GM12878 (cell line): ENCODE measurements at regions not wholly inside any gene's neighbourhood (a gene's known extent, or its start where the extent isn't known, plus 50 kb on each side); places are given as distances from the start of the nearest gene placed in this dataset.

ENCODE experiments used
- ATAC-seq: fragments of 200-7000 bp; cut with Tn5 transposase; 3 replicates; pipeline ENCODE4 v1.9.1; 2020; ENCODE audit warnings: mild to moderate bottlenecking, moderate library complexity
- BruUV-seq: library from RNA; stranded (reverse); fragments of 400-500 nt; replicated peaks from 2 replicates; lab custom pipeline; 2021; lab: Mats Ljungman, UMichigan
- CTCF ChIA-PET: fragments of 300-600 bp; sonication (Branson Sonifier 250); formaldehyde crosslinking; extraction: SDS; loops from one replicate; lab custom pipeline; 2021; ENCODE audit warnings: inconsistent platforms; lab: Yijun Ruan, JAX
- POLR2A ChIA-PET: fragments of 350-600 bp; formaldehyde crosslinking; extraction: SDS; loops from one replicate; lab custom pipeline; 2021; ENCODE audit warnings: inconsistent platforms; lab: Charles Lee
- RAD21 ChIA-PET: fragments of 300-600 bp; sonication (Branson Sonifier 250); formaldehyde crosslinking; loops from one replicate; lab custom pipeline; 2023; ENCODE audit warnings: antibody characterized with exemption; ENCODE audit not compliant: unreplicated experiment; lab: Charles Lee
- SMC1A ChIA-PET: fragments of 300-600 bp; sonication (Branson Sonifier 250); formaldehyde crosslinking; loops from one replicate; lab custom pipeline; 2023; ENCODE audit not compliant: unreplicated experiment, uncharacterized antibody; lab: Charles Lee
- DNase-seq: peaks from one replicate; pipeline ENCODE4 v3.0.0-alpha.2; 2011; ENCODE audit warnings: low read depth, low spot score
- FAIRE-seq: peaks from 3 replicates; lab custom pipeline; 2011; peaks lifted over from hg19 to GRCh38; lab: Jason Lieb, UNC
- H2AFZ ChIP-seq: 2 replicates; pipeline ENCODE4 v1.6.0; 2011; ENCODE audit warnings: low read depth, low read length, control low read depth; ENCODE audit not compliant: control insufficient read depth
- H3K27ac ChIP-seq: 2 replicates; pipeline ENCODE4 v1.5.1; 2011; ENCODE audit warnings: control low read depth; ENCODE audit not compliant: control insufficient read depth, insufficient read depth
- H3K27me3 ChIP-seq, 2 experiments: replicated peaks in 1 of 2; 2 replicates each; pipeline versions ENCODE4 v1.6.0 to v1.6.1; 2011; ENCODE audit warnings: low read length in 1 of 2; ENCODE audit not compliant: control insufficient read depth in 2 of 2, insufficient read depth in 2 of 2
- H3K36me3 ChIP-seq, 2 experiments: 2 replicates each; pipeline ENCODE4 v1.5.1; 2011; ENCODE audit warnings: low read length in 1 of 2; ENCODE audit not compliant: control insufficient read depth in 2 of 2, insufficient read depth in 2 of 2
- H3K4me1 ChIP-seq: 2 replicates; pipeline ENCODE4 v1.6.1; 2011; ENCODE audit warnings: mild to moderate bottlenecking, low read length, moderate library complexity, mixed read lengths; ENCODE audit not compliant: control insufficient read depth, insufficient read depth
- H3K4me2 ChIP-seq: 2 replicates; pipeline ENCODE4 v1.6.0; 2011; ENCODE audit warnings: control low read depth; ENCODE audit not compliant: control insufficient read depth, insufficient read depth
- H3K4me3 ChIP-seq: fragments of 200-600 bp; sonication (generic); 2 replicates; pipeline ENCODE4 v1.5.1; 2016
- H3K79me2 ChIP-seq: 2 replicates; pipeline ENCODE4 v1.6.0; 2011; ENCODE audit warnings: low read length; ENCODE audit not compliant: control insufficient read depth, insufficient read depth
- H3K9ac ChIP-seq: 2 replicates; pipeline ENCODE4 v1.8.0; 2011; ENCODE audit warnings: low read length, control low read depth, mixed read lengths; ENCODE audit not compliant: control insufficient read depth, insufficient read depth
- H3K9me3 ChIP-seq: replicated peaks from 3 replicates; pipeline ENCODE4 v1.5.1; 2011; ENCODE audit warnings: mild to moderate bottlenecking, low read length; ENCODE audit not compliant: control insufficient read depth, insufficient read depth
- H4K20me1 ChIP-seq: 2 replicates; pipeline ENCODE4 v1.6.0; 2011; ENCODE audit not compliant: control insufficient read depth, insufficient read depth
- CHD1 ChIP-seq: IDR thresholded peaks from 2 replicates; pipeline ENCODE4 v1.6.1; 2012; ENCODE audit warnings: low read depth, low read length, improper control_type of control experiment
- PAX5 ChIP-seq: IDR thresholded peaks from 2 replicates; pipeline ENCODE4 v1.6.1; 2011; ENCODE audit warnings: low read depth, low read length, borderline replicate concordance
- RAD51 ChIP-seq: fragments of 450-650 bp; IDR thresholded peaks from 2 replicates; pipeline ENCODE4 v1.6.1; 2016; ENCODE audit warnings: moderate library complexity, mild to moderate bottlenecking, inconsistent platforms
- TCF12 ChIP-seq: IDR thresholded peaks from 2 replicates; pipeline ENCODE4 v1.6.1; 2011; ENCODE audit warnings: low read depth, mild to moderate bottlenecking, low read length
- TCF3 ChIP-seq: IDR thresholded peaks from 2 replicates; pipeline ENCODE4 v1.6.1; 2012; ENCODE audit warnings: low read depth, mild to moderate bottlenecking, low read length, borderline replicate concordance; ENCODE audit not compliant: insufficient read depth
- YY1 ChIP-seq: IDR thresholded peaks from 2 replicates; pipeline ENCODE4 v1.6.1; 2011; ENCODE audit warnings: low read depth, mild to moderate bottlenecking, low read length
- WGBS: methylation state at CpG from one replicate; pipeline ENCODE4 v1.1.6; 2016; ENCODE audit warnings: low lambda C conversion rate; ENCODE audit not compliant: insufficient replicate concordance, insufficient coverage; ENCODE audit errors: missing lambda C conversion rate; 5-methylcytosine and 5-hydroxymethylcytosine counted together
- in situ Hi-C: fragments of 300-500 bp; cut with MboI; formaldehyde crosslinking; loops from 9 replicates; pipeline ENCODE4 v1.14.3; 2018; ENCODE audit warnings: mixed read lengths
- intact Hi-C: fragments of 100-400 bp; cut with micrococcal nuclease; formaldehyde crosslinking; loops from one replicate; pipeline ENCODE4 v1.14.2; 2022; ENCODE audit not compliant: unreplicated experiment
- TF ChIP-seq, protein P1 (sequence below): fragments of 450-650 bp; IDR thresholded peaks from 2 replicates; pipeline ENCODE4 v1.6.1; 2014; ENCODE audit warnings: mild to moderate bottlenecking
- TF ChIP-seq, protein P2 (sequence below): IDR thresholded peaks from 2 replicates; pipeline ENCODE4 v1.6.1; 2012; ENCODE audit warnings: low read length, inconsistent platforms

DNA sequence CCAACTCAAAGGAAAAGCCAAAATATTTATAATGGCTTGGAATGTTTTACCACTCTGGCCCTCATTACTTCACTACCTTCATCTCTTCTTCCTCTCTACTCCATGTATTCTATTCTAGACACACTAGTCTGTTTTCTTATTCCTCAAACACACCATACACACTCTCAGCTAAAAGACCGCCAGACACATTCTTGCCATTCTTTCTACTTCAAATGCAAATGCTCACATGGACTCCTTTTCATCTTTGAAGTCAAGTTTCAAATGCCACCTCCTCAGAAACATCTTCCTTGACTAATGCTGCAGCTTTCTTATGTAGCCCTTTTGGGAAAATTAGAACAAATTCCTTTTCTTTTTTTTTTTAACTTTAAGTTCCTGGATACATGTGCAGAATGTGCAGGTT is 412.9 kb upstream of the FMR1 start:
- no peak for FAIRE-seq
- Histone ChIP-seq H3K27ac (no peak overlapping the region), H3K4me2 (no peak overlapping the region), H3K9me3 (no peaks in the 10 kb centered on the region), H3K36me3 (no peaks in the 10 kb centered on the region), H2AFZ (no peak overlapping the region), H4K20me1 (no peaks in the 10 kb centered on the region), H3K4me3 (no peak overlapping the region), H3K9ac (no peak overlapping the region), H3K27me3 (no peaks in the 10 kb centered on the region), H3K79me2 (no peaks in the 10 kb centered on the region), H3K4me1 (no peaks in the 10 kb centered on the region)
- DNase-seq = no peak
- ChIA-PET POLR2A (no interaction called here), RAD21 (no interaction called here), CTCF (no interaction called here), SMC1A (interaction anchor here (0.6 kb wide), 1 partner anchor 227 kb away, joined by 3 read pairs; no protein-coding TSS in a partner anchor)
- in situ Hi-C loops = no loop called here
- intact Hi-C loops = no loop called here
- no peak for ATAC-seq
- TF ChIP-seq CHD1 = no peak
- BruUV-seq = no TSS peak
- 33% methylated on average over 1 of the region's 1 CpG for WGBS

DNA sequence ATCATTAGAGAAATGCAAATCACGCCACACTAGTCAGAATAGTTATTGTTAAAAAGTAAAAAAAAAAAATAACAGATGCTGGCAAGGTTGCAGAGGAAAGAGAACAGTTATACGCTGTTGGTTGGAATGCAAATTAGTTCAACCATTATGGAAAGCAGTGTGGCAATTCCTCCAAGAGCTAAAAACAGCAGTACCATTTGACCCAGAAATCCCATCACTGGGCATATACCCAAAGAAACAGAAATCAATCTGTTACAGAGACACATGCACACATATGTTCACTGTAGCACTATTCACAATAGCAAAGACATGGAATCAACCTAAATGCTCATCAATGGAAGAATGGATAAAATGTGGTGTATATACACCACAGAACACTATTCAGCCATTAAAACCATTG is 388.7 kb upstream of the FMR1 start:
- in situ Hi-C loops = no loop called here
- ChIA-PET SMC1A (no interaction called here), POLR2A (no interaction called here), RAD21 (no interaction called here), CTCF (no interaction called here)
- ATAC-seq (no peak), FAIRE-seq (no peak), DNase-seq (no peak)
- H3K36me3 ChIP-seq = no peaks in the 10 kb centered on the region
- H3K79me2 ChIP-seq = no peaks in the 10 kb centered on the region
- no peaks in the 10 kb centered on the region for H4K20me1 ChIP-seq
- no peak overlapping the region for H3K4me2 ChIP-seq
- WGBS = 20% methylated on average over 2 of the region's 2 CpGs
- H3K4me3 ChIP-seq = no peak overlapping the region
- intact Hi-C loops = no loop called here
- H3K9me3 ChIP-seq = no peaks in the 10 kb centered on the region
- no peak for TF ChIP-seq PAX5
- no peak for TF ChIP-seq RAD51
- TF ChIP-seq YY1 = no peak
- TF ChIP-seq TCF12 = no peak
- TF ChIP-seq, protein P1, sequence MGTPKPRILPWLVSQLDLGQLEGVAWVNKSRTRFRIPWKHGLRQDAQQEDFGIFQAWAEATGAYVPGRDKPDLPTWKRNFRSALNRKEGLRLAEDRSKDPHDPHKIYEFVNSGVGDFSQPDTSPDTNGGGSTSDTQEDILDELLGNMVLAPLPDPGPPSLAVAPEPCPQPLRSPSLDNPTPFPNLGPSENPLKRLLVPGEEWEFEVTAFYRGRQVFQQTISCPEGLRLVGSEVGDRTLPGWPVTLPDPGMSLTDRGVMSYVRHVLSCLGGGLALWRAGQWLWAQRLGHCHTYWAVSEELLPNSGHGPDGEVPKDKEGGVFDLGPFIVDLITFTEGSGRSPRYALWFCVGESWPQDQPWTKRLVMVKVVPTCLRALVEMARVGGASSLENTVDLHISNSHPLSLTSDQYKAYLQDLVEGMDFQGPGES = no peak
- no peak for TF ChIP-seq TCF3
- TF ChIP-seq, protein P2, sequence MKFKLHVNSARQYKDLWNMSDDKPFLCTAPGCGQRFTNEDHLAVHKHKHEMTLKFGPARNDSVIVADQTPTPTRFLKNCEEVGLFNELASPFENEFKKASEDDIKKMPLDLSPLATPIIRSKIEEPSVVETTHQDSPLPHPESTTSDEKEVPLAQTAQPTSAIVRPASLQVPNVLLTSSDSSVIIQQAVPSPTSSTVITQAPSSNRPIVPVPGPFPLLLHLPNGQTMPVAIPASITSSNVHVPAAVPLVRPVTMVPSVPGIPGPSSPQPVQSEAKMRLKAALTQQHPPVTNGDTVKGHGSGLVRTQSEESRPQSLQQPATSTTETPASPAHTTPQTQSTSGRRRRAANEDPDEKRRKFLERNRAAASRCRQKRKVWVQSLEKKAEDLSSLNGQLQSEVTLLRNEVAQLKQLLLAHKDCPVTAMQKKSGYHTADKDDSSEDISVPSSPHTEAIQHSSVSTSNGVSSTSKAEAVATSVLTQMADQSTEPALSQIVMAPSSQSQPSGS = no peak
- H3K4me1 ChIP-seq = no peaks in the 10 kb centered on the region
- no TSS peak for BruUV-seq
- no peak overlapping the region for H2AFZ ChIP-seq
- H3K27ac ChIP-seq = no peak overlapping the region
- no peak overlapping the region for H3K9ac ChIP-seq
- H3K27me3 ChIP-seq = no peaks in the 10 kb centered on the region
